ENCODE measurements at regions not wholly inside any gene's neighbourhood (a gene's known extent, or its start where the extent isn't known, plus 50 kb on each side); places are given as distances from the start of the nearest gene placed in this dataset.

DNA sequence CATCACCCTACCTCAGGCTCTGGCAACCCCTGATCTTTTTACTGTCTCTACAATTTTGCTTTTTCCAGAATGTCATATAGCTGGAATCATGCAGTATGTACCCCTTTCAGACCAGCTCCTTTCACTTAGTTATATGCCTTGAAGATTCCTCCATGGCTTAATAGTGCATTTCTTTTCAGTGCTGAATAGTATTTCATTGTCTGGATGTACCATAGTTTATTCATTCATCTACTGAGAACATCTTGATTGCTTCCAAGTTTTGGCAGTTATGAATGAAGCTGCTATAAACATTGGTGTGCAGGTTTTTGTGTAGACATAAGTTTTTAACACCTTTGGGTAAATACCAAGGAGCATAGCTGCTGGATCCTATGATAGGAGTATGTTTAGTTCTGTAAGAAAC is 50.8 kb upstream of the ANP32A start:
- no peak for DNase-seq

GRCh38 chr15:68874788-68875187 is 54.1 kb upstream of the ANP32A start:
- no peak for DNase-seq

DNA sequence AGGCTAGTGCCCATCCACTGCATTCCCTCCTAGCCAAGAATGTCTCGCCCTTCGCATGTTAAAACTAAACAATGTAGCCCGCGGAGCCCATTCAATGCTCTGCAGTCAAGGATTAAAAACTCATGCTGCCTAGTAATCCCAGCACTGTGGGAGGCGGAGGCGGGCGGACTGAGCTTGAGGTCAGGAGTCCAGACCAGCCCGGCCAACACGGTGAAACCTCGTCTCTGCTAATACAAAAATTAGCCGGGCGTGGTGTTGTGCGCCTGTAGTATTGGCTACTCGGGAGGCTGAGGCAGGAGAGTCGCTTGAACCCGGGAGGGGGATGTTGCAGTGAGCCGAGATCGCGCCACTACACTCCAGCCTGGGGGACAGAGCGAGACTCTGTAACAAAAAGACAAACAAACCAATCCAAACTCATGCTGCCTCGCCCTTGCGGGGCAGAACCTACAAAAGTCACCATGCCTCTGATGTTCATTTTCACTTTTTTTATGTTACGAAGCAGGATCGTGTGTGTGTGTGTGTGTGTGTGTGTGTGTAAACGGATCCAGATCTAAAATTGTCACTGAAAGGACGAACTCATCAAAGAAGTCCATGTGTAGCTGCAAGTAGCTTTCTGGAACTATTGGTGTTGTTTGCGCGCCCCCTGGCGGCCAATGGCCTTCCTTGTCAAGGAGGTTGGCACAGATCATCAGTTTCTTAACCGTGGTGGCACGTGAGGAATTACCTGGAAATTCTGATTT is 54.8 kb upstream of the SPESP1 start:
- DNase-seq: peak; percentile 85 to 96

GRCh38 chr15:68877626-68878025 is 52.7 kb upstream of the SPESP1 start:
- no peak for DNase-seq

GRCh38 chr15:68880382-68880781 is 49.9 kb upstream of the SPESP1 start:
- DNase-seq: no peak
